IMR-90 (cell line): ENCODE measurements at regions not wholly inside any gene's neighbourhood (a gene's known extent, or its start where the extent isn't known, plus 50 kb on each side); places are given as distances from the start of the nearest gene placed in this dataset.
A peak's percentile ranks its signal among the peaks of the same experiment; 100 is the strongest.

Experiments
- ATAC-seq: fragments of 200-7000 bp; cut with Tn5 transposase; 2 replicates; pipeline ENCODE4 v1.9.1; 2020; ENCODE audit warnings: low read depth, mild to moderate bottlenecking, moderate library complexity
- BruUV-seq: library from RNA; stranded (reverse); fragments of 400-500 nt; replicated peaks from 2 replicates; lab custom pipeline; 2021; lab: Mats Ljungman, UMichigan
- CTCF ChIA-PET: fragments of 300-600 bp; formaldehyde crosslinking; extraction: SDS; loops from one replicate; lab custom pipeline; 2021; ENCODE audit warnings: antibody characterized with exemption; lab: Yijun Ruan, JAX
- POLR2A ChIA-PET: fragments of 300-600 bp; sonication (Branson Sonifier 250); formaldehyde crosslinking; loops from one replicate; lab custom pipeline; 2022; ENCODE audit warnings: antibody characterized with exemption; ENCODE audit not compliant: unreplicated experiment; lab: Charles Lee
- DNase-seq: peaks from one replicate; pipeline ENCODE4 v3.0.0; 2013
- H2AFZ ChIP-seq: replicated peaks from 2 replicates; pipeline ENCODE3; 2013; ENCODE audit warnings: low read length, mild to moderate bottlenecking; ENCODE audit not compliant: poor library complexity
- H2AK5ac ChIP-seq: 2 replicates; pipeline ENCODE4 v1.6.1; 2013; ENCODE audit warnings: low read depth, low read length, inconsistent platforms
- H2AK9ac ChIP-seq: replicated peaks from 2 replicates; pipeline ENCODE3; 2013; ENCODE audit warnings: mild to moderate bottlenecking, low read depth, low read length, moderate library complexity; ENCODE audit not compliant: poor library complexity
- H2BK120ac ChIP-seq: 2 replicates; pipeline ENCODE4 v1.6.1; 2013; ENCODE audit warnings: low read depth, low read length, inconsistent platforms
- H2BK15ac ChIP-seq: 3 replicates; pipeline ENCODE4 v1.6.1; 2013; ENCODE audit warnings: low read depth, low read length, inconsistent platforms
- H2BK20ac ChIP-seq: 2 replicates; pipeline ENCODE4 v1.6.1; 2013; ENCODE audit warnings: low read depth, mild to moderate bottlenecking, inconsistent platforms, low read length, moderate library complexity
- H2BK5ac ChIP-seq: 2 replicates; pipeline ENCODE4 v1.6.1; 2013; ENCODE audit warnings: mild to moderate bottlenecking, low read depth, low read length, inconsistent platforms; ENCODE audit not compliant: poor library complexity, severe bottlenecking
- H3K14ac ChIP-seq: replicated peaks from 2 replicates; pipeline ENCODE4 v1.6.1; 2013; ENCODE audit warnings: low read depth, low read length, inconsistent platforms
- H3K18ac ChIP-seq: 2 replicates; pipeline ENCODE4 v1.6.1; 2013; ENCODE audit warnings: low read depth, low read length, control low read depth
- H3K23ac ChIP-seq: 2 replicates; pipeline ENCODE4 v1.6.1; 2013; ENCODE audit warnings: low read depth, low read length, inconsistent platforms
- H3K27ac ChIP-seq: 2 replicates; pipeline ENCODE4 v1.5.1; 2013; ENCODE audit warnings: mild to moderate bottlenecking, control low read depth, low read length; ENCODE audit not compliant: insufficient read depth
- H3K27me3 ChIP-seq: 2 replicates; pipeline ENCODE4 v1.6.1; 2013; ENCODE audit warnings: low read length; ENCODE audit not compliant: control insufficient read depth, insufficient read depth
- H3K36me3 ChIP-seq: 2 replicates; pipeline ENCODE4 v1.6.1; 2013; ENCODE audit warnings: low read length, mixed read lengths; ENCODE audit not compliant: control insufficient read depth, insufficient read depth
- H3K4ac ChIP-seq: 2 replicates; pipeline ENCODE4 v1.6.1; 2013; ENCODE audit warnings: low read depth, low read length, inconsistent platforms
- H3K4me1 ChIP-seq: 2 replicates; pipeline ENCODE4 v1.6.1; 2013; ENCODE audit warnings: low read length, mixed read lengths; ENCODE audit not compliant: control insufficient read depth, insufficient read depth
- H3K4me2 ChIP-seq: 2 replicates; pipeline ENCODE4 v1.6.1; 2013; ENCODE audit warnings: low read depth, mild to moderate bottlenecking, control low read depth, low read length, moderate library complexity
- H3K4me3 ChIP-seq: 2 replicates; pipeline ENCODE4 v1.5.1; 2013; ENCODE audit warnings: low read depth, mild to moderate bottlenecking, control low read depth, low read length, moderate library complexity; ENCODE audit not compliant: insufficient read depth
- H3K56ac ChIP-seq: 2 replicates; pipeline ENCODE4 v1.6.1; 2013; ENCODE audit warnings: low read length, inconsistent platforms; ENCODE audit not compliant: insufficient read depth; ENCODE audit errors: extremely low read depth
- H3K79me1 ChIP-seq, 2 experiments: 2 replicates each; pipeline ENCODE4 v1.6.1; 2013; ENCODE audit warnings: low read length in 2 of 2, inconsistent platforms in 1 of 2, low read depth in 1 of 2
- H3K9ac ChIP-seq: 2 replicates; pipeline ENCODE4 v1.6.1; 2013; ENCODE audit warnings: low read depth, low read length, control low read depth
- H3K9me1 ChIP-seq: 2 replicates; pipeline ENCODE4 v1.6.1; 2013; ENCODE audit warnings: low read length, inconsistent platforms; ENCODE audit not compliant: insufficient read depth
- H3K9me3 ChIP-seq: 2 replicates; pipeline ENCODE4 v1.6.1; 2013; ENCODE audit warnings: low read length; ENCODE audit not compliant: control insufficient read depth, insufficient read depth
- H4K20me1 ChIP-seq: 2 replicates; pipeline ENCODE4 v1.6.1; 2013; ENCODE audit warnings: low read length, inconsistent platforms; ENCODE audit not compliant: insufficient read depth
- H4K5ac ChIP-seq: 2 replicates; pipeline ENCODE4 v1.6.1; 2013; ENCODE audit warnings: mild to moderate bottlenecking, low read depth, low read length, control low read depth
- H4K8ac ChIP-seq, 2 experiments: 2 replicates each; pipeline ENCODE4 v1.6.1; 2013; ENCODE audit warnings: low read depth in 2 of 2, low read length in 2 of 2, control low read depth in 1 of 2, inconsistent platforms in 1 of 2
- H4K91ac ChIP-seq: 2 replicates; pipeline ENCODE4 v1.6.1; 2013; ENCODE audit warnings: low read depth, low read length, inconsistent platforms; ENCODE audit not compliant: insufficient read depth
- BHLHE40 ChIP-seq: fragments of 150-350 bp; IDR thresholded peaks from 2 replicates; pipeline ENCODE4 v1.6.1; 2016; ENCODE audit warnings: mild to moderate bottlenecking, low read depth, low read length
- CEBPB ChIP-seq: IDR thresholded peaks from 2 replicates; pipeline ENCODE4 v1.6.1; 2012; ENCODE audit warnings: low read depth, low read length, improper control_type of control experiment
- CHD1 ChIP-seq: IDR thresholded peaks from 2 replicates; pipeline ENCODE4 v1.6.1; 2012; ENCODE audit warnings: low read depth, low read length, improper control_type of control experiment
- FOS ChIP-seq: fragments of 150-350 bp; IDR thresholded peaks from 2 replicates; pipeline ENCODE4 v1.6.1; 2016; ENCODE audit warnings: low read depth, low read length
- MAFK ChIP-seq: IDR thresholded peaks from 2 replicates; pipeline ENCODE4 v1.6.1; 2012; ENCODE audit warnings: low read depth, low read length, improper control_type of control experiment
- MAZ ChIP-seq: IDR thresholded peaks from 2 replicates; pipeline ENCODE4 v1.6.1; 2012; ENCODE audit warnings: low read depth, mild to moderate bottlenecking, low read length, improper control_type of control experiment, moderate library complexity, borderline replicate concordance
- MXI1 ChIP-seq: IDR thresholded peaks from 2 replicates; pipeline ENCODE4 v1.6.1; 2012; ENCODE audit warnings: low read depth, mild to moderate bottlenecking, low read length, moderate library complexity, borderline replicate concordance
- NFE2L2 ChIP-seq: fragments of 150-350 bp; IDR thresholded peaks from 2 replicates; pipeline ENCODE4 v1.6.1; 2016; ENCODE audit warnings: low read depth, mild to moderate bottlenecking, low read length
- POLR2A ChIP-seq: IDR thresholded peaks from 2 replicates; pipeline ENCODE4 v1.6.1; 2012; ENCODE audit warnings: mild to moderate bottlenecking, low read depth, low read length
- RAD21 ChIP-seq: IDR thresholded peaks from 2 replicates; pipeline ENCODE4 v1.6.1; 2012; ENCODE audit warnings: low read length, improper control_type of control experiment
- RCOR1 ChIP-seq: IDR thresholded peaks from 2 replicates; pipeline ENCODE4 v1.6.1; 2012; ENCODE audit warnings: mild to moderate bottlenecking, low read length, improper control_type of control experiment; ENCODE audit not compliant: insufficient replicate concordance
- RFX5 ChIP-seq: IDR thresholded peaks from 2 replicates; pipeline ENCODE4 v1.8.0; 2012; ENCODE audit warnings: low read depth, mild to moderate bottlenecking, low read length, moderate library complexity
- SMC3 ChIP-seq: fragments of 150-350 bp; IDR thresholded peaks from 2 replicates; pipeline ENCODE4 v1.6.1; 2016; ENCODE audit warnings: low read depth, mild to moderate bottlenecking, antibody characterized with exemption, low read length, moderate library complexity
- WGBS, 2 experiments: methylation state at CpG; one replicate each; pipeline versions ENCODE4 v1.1.5 to v1.1.7; 2013; ENCODE audit warnings: missing lambda C conversion rate in 2 of 2; ENCODE audit not compliant: insufficient read length in 1 of 2; ENCODE audit errors: extremely low coverage in 2 of 2; 5-methylcytosine and 5-hydroxymethylcytosine counted together
- dilution Hi-C: fragments of 300-500 bp; cut with HindIII; formaldehyde crosslinking; loops from one replicate; pipeline ENCODE4 v1.14.3; 2018; ENCODE audit warnings: low sequenced_read_pairs; ENCODE audit not compliant: unreplicated experiment
- in situ Hi-C: fragments of 300-500 bp; cut with MboI; formaldehyde crosslinking; loops from 3 replicates; pipeline ENCODE4 v1.14.3; 2019; ENCODE audit warnings: low sequenced_read_pairs, inconsistent platforms, mixed read lengths
- intact Hi-C: fragments of 100-400 bp; cut with micrococcal nuclease; formaldehyde crosslinking; loops from 2 replicates; pipeline ENCODE4 v1.10.0; 2022
- TF ChIP-seq, protein P1 (sequence below): fragments of 150-350 bp; IDR thresholded peaks from 2 replicates; pipeline ENCODE4 v1.6.1; 2017; ENCODE audit warnings: mild to moderate bottlenecking, antibody characterized with exemption, low read length, low read depth
- TF ChIP-seq, protein P2 (sequence below): conservative IDR thresholded peaks from 2 replicates; pipeline ENCODE4 v1.5.1; 2012; ENCODE audit warnings: mild to moderate bottlenecking, low read depth, low read length, improper control_type of control experiment

DNA sequence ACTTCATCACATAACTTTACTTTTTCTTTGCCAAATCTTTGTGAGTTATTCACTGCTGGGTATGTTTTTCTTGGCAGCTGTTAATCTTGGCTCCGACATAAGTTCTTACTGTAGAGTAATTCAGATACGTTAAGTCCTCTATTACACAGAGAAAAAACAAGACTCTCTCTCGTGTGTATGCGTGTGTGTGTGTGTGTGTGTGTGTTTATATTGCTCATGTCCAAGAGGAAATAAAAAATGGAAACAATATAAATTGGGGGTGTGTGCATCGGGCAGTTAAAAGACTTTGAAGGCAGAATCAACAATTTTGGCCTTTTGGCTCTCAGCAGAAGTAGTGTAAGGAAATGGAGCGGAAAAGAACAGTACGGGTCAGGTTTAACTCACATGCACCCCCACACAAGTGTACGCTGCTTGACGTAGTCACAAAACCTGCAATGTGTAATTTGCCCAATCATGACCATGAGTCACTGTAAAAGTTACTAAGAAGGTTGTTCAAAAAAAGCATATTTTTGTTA, 67.2 kb upstream of the IFNE start:
- dilution Hi-C loops: no loop called here
- Histone ChIP-seq H3K79me1 (peaks cover 0 to 44% of the 10 kb centered on the region in 2 experiments; a peak in 2 of 4 replicates), H3K18ac (peak overlapping the region; percentile 25; the same call in 1 of the 2 replicates), H2BK20ac (no peak overlapping the region), H3K56ac (peak overlapping the region; percentile 28; the same call in 1 of the 2 replicates), H2AK5ac (no peak overlapping the region), H3K9me1 (peaks cover 5% of the 10 kb centered on the region; the same call in 1 of the 2 replicates), H4K91ac (no peak overlapping the region), H2BK120ac (peak overlapping the region; percentile 8), H2BK5ac (peak overlapping the region; percentile 94), H3K23ac (0 out of 2 replicates have a peak overlapping the region, but pooled peaks have one; percentile 4), H3K14ac (peak overlapping the region; percentile 1), H2BK15ac (peak overlapping the region; percentile 4; the same call in 1 of the 3 replicates), H3K27me3 (no peaks in the 10 kb centered on the region), H3K36me3 (no peaks in the 10 kb centered on the region; the same call in 1 of the 2 replicates), H2AFZ (no peak overlapping the region), H3K4me3 (peak overlapping the region; percentile 39; the same call in 1 of the 2 replicates), H3K4me1 (peaks cover 22% of the 10 kb centered on the region), H4K20me1 (peaks cover 4% of the 10 kb centered on the region; the same call in 1 of the 2 replicates), H4K5ac (peak overlapping the region; percentile 14), H3K27ac (peak overlapping the region; percentile 67), H3K4ac (peak overlapping the region; percentile 1; the same call in 1 of the 2 replicates), H2AK9ac (no peak overlapping the region), H3K9ac (peak overlapping the region; percentile 21; the same call in 1 of the 2 replicates), H4K8ac (peak overlapping the region in 1 of 2 experiments; percentile 2; a peak in 2 of 4 replicates), H3K9me3 (no peaks in the 10 kb centered on the region), H3K4me2 (peak overlapping the region; percentile 71)
- no TSS peak for BruUV-seq
- CTCF ChIA-PET: interaction anchor here (1.0 kb wide), 2 partner anchors 40 to 160 kb away, joined by 3 read pairs; no protein-coding TSS in a partner anchor
- POLR2A ChIA-PET: no interaction called here
- DNase-seq (peak; percentile 97), ATAC-seq (peak; percentile 80)
- WGBS, 2 experiments: 0% methylated on average over 1 of the region's 9 CpGs; no CpG with 5 or more reads in 1 of the 2 experiments
- in situ Hi-C loops: no loop called here
- intact Hi-C loops: loop anchor here (1.0 to 2.0 kb wide), 4 partner anchors 8 to 240 kb away; no protein-coding TSS in a partner anchor
- TF ChIP-seq MXI1 (no peak), CEBPB (peak; percentile 93), RCOR1 (peak; percentile 29), POLR2A (no peak), FOS (peak; percentile 81), RAD21 (no peak), SMC3 (no peak), MAZ (0 out of 2 replicates have a peak, but pooled peaks have one; percentile 20), NFE2L2 (peak; percentile 88), BHLHE40 (peak; percentile 82), MAFK (peak; percentile 35; the same call in 1 of the 2 replicates), RFX5 (no peak), CHD1 (no peak)
- TF ChIP-seq, protein P1, sequence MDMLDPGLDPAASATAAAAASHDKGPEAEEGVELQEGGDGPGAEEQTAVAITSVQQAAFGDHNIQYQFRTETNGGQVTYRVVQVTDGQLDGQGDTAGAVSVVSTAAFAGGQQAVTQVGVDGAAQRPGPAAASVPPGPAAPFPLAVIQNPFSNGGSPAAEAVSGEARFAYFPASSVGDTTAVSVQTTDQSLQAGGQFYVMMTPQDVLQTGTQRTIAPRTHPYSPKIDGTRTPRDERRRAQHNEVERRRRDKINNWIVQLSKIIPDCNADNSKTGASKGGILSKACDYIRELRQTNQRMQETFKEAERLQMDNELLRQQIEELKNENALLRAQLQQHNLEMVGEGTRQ: no peak
- TF ChIP-seq, protein P2, sequence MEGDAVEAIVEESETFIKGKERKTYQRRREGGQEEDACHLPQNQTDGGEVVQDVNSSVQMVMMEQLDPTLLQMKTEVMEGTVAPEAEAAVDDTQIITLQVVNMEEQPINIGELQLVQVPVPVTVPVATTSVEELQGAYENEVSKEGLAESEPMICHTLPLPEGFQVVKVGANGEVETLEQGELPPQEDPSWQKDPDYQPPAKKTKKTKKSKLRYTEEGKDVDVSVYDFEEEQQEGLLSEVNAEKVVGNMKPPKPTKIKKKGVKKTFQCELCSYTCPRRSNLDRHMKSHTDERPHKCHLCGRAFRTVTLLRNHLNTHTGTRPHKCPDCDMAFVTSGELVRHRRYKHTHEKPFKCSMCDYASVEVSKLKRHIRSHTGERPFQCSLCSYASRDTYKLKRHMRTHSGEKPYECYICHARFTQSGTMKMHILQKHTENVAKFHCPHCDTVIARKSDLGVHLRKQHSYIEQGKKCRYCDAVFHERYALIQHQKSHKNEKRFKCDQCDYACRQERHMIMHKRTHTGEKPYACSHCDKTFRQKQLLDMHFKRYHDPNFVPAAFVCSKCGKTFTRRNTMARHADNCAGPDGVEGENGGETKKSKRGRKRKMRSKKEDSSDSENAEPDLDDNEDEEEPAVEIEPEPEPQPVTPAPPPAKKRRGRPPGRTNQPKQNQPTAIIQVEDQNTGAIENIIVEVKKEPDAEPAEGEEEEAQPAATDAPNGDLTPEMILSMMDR: no peak
